Neural cell (in vitro differentiated cells): ENCODE measurements at regions not wholly inside any gene's neighbourhood (a gene's known extent, or its start where the extent isn't known, plus 50 kb on each side); places are given as distances from the start of the nearest gene placed in this dataset.

Source experiments
- EP300 ChIP-seq: fragments of 450-650 bp; conservative IDR thresholded peaks from 2 replicates; pipeline ENCODE4 v1.6.1; 2014; ENCODE audit warnings: antibody characterized with exemption, mild to moderate bottlenecking, moderate library complexity; ENCODE audit not compliant: poor library complexity, severe bottlenecking
- TF ChIP-seq, protein P1 (sequence below): fragments of 450-650 bp; IDR thresholded peaks from 2 replicates; pipeline ENCODE4 v1.5.1; 2014; ENCODE audit warnings: antibody characterized with exemption, mild to moderate bottlenecking, moderate library complexity; ENCODE audit not compliant: poor library complexity, severe bottlenecking

DNA sequence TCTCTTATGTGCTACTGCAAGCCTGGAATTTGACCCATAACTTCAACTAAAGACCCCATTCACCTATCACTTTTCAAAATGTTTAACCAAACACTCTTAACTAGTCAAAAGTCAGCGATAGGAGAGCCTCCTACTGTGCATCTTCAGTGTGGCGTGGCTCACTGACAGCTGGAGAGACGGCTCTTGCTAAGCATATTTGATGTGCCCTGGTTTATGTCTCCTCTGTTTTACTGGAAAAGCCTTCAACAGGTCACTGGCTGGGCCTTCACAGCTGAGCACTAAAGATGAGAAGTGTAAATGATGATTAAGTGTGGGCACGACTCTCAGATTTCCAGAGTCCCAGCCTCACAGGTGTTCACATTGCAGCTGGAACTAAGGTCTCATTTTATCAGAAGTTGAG, 472.1 kb downstream of the SEMA3D start:
- no peak for TF ChIP-seq EP300
- TF ChIP-seq, protein P1, sequence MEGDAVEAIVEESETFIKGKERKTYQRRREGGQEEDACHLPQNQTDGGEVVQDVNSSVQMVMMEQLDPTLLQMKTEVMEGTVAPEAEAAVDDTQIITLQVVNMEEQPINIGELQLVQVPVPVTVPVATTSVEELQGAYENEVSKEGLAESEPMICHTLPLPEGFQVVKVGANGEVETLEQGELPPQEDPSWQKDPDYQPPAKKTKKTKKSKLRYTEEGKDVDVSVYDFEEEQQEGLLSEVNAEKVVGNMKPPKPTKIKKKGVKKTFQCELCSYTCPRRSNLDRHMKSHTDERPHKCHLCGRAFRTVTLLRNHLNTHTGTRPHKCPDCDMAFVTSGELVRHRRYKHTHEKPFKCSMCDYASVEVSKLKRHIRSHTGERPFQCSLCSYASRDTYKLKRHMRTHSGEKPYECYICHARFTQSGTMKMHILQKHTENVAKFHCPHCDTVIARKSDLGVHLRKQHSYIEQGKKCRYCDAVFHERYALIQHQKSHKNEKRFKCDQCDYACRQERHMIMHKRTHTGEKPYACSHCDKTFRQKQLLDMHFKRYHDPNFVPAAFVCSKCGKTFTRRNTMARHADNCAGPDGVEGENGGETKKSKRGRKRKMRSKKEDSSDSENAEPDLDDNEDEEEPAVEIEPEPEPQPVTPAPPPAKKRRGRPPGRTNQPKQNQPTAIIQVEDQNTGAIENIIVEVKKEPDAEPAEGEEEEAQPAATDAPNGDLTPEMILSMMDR: no peak
